CD14-positive monocyte (primary cell): ENCODE measurements at regions not wholly inside any gene's neighbourhood (a gene's known extent, or its start where the extent isn't known, plus 50 kb on each side); places are given as distances from the start of the nearest gene placed in this dataset.

ENCODE experiments used
- DNase-seq, 3 donors: peaks; one replicate each; pipeline ENCODE4 v3.0.0-alpha.2; 2011 to 2022
- H2AFZ ChIP-seq: 2 replicates; pipeline ENCODE4 v1.6.0; 2012; ENCODE audit warnings: mild to moderate bottlenecking, low read depth, low read length, inconsistent platforms; ENCODE audit not compliant: insufficient read depth, poor library complexity, severe bottlenecking
- H3K27ac ChIP-seq, 2 donors: 1 replicate in 1 of 2; 2 replicates in 1 of 2; pipeline ENCODE4 v1.5.1; 2012 to 2013; ENCODE audit warnings: low read length in 2 of 2, control low read depth in 1 of 2, inconsistent platforms in 1 of 2, low read depth in 1 of 2, mild to moderate bottlenecking in 1 of 2
- H3K27me3 ChIP-seq, 2 donors: one replicate each; pipeline versions ENCODE4 v1.6.0 to v1.6.1; 2011 to 2013; ENCODE audit warnings: low read length in 2 of 2; ENCODE audit not compliant: control insufficient read depth in 2 of 2, insufficient read depth in 2 of 2
- H3K36me3 ChIP-seq, 2 donors: replicated peaks in 1 of 2; 1 replicate in 1 of 2; 2 replicates in 1 of 2; pipeline versions ENCODE4 v1.5.1 to v1.6.1; 2012 to 2013; ENCODE audit warnings: low read length in 2 of 2, control low read depth in 1 of 2, inconsistent platforms in 1 of 2, mild to moderate bottlenecking in 1 of 2; ENCODE audit not compliant: insufficient read depth in 2 of 2, control insufficient read depth in 1 of 2
- H3K4me1 ChIP-seq, 2 donors: 1 replicate in 1 of 2; 2 replicates in 1 of 2; pipeline versions ENCODE4 v1.5.1 to v1.6.1; 2012 to 2013; ENCODE audit warnings: low read length in 2 of 2, control low read depth in 1 of 2, inconsistent platforms in 1 of 2, mild to moderate bottlenecking in 1 of 2, moderate library complexity in 1 of 2; ENCODE audit not compliant: insufficient read depth in 2 of 2, control insufficient read depth in 1 of 2
- H3K4me2 ChIP-seq: replicated peaks from 2 replicates; pipeline ENCODE3; 2012; ENCODE audit warnings: low read length, moderate library complexity, mild to moderate bottlenecking; ENCODE audit not compliant: poor library complexity, severe bottlenecking; ENCODE audit errors: extremely low read depth
- H3K4me3 ChIP-seq, 3 experiments: fragments of 200-600 bp in 1 of 3; sonication (generic) in 1 of 3; replicated peaks in 1 of 3; 1 replicate in 2 of 3; 2 replicates in 1 of 3; pipeline ENCODE4 v1.5.1; 2011 to 2013; ENCODE audit warnings: low read length in 3 of 3, mild to moderate bottlenecking in 3 of 3, control low read depth in 2 of 3, low read depth in 2 of 3, inconsistent platforms in 1 of 3, moderate library complexity in 1 of 3
- H3K79me2 ChIP-seq: 2 replicates; pipeline ENCODE4 v1.6.0; 2012; ENCODE audit warnings: mild to moderate bottlenecking, control low read depth, inconsistent platforms, low read length, moderate library complexity; ENCODE audit not compliant: insufficient read depth
- H3K9ac ChIP-seq: 2 replicates; pipeline ENCODE4 v1.6.0; 2017; ENCODE audit warnings: low read length, mild to moderate bottlenecking; ENCODE audit not compliant: insufficient read depth, poor library complexity, severe bottlenecking
- H3K9me3 ChIP-seq, 2 donors: replicated peaks in 1 of 2; 1 replicate in 1 of 2; 2 replicates in 1 of 2; pipeline versions ENCODE4 v1.5.1 to v1.6.1; 2012 to 2013; ENCODE audit warnings: low read length in 2 of 2, control low read depth in 1 of 2; ENCODE audit not compliant: control insufficient read depth in 1 of 2, insufficient read depth in 1 of 2
- H4K20me1 ChIP-seq: 2 replicates; pipeline ENCODE4 v1.6.0; 2012; ENCODE audit warnings: mild to moderate bottlenecking, low read length, control low read depth, moderate library complexity; ENCODE audit not compliant: insufficient read depth
- H3K27ac Mint-ChIP-seq, 7 donors: one replicate each; pipeline ENCODE4 v1.8.0; 2020; ENCODE audit warnings: mild to moderate bottlenecking in 7 of 7, mixed read lengths in 7 of 7, moderate library complexity in 6 of 7, inconsistent platforms in 2 of 7
- H3K27me3 Mint-ChIP-seq, 3 donors: one replicate each; pipeline ENCODE4 v1.8.0; 2021 to 2022; ENCODE audit warnings: low read depth in 3 of 3, mild to moderate bottlenecking in 3 of 3, mixed read lengths in 3 of 3, moderate library complexity in 3 of 3, inconsistent platforms in 1 of 3
- H3K36me3 Mint-ChIP-seq, 2 donors: one replicate each; pipeline ENCODE4 v1.8.0; 2020; ENCODE audit warnings: mixed read lengths in 2 of 2, inconsistent platforms in 1 of 2, mild to moderate bottlenecking in 1 of 2
- H3K4me1 Mint-ChIP-seq: one replicate; pipeline ENCODE4 v1.8.0; 2020; ENCODE audit warnings: mild to moderate bottlenecking, mixed read lengths
- H3K4me3 Mint-ChIP-seq, 2 donors: one replicate each; pipeline ENCODE4 v1.8.0; 2020; ENCODE audit warnings: mild to moderate bottlenecking in 2 of 2, mixed read lengths in 2 of 2, moderate library complexity in 1 of 2
- H3K9me3 Mint-ChIP-seq, 7 donors: one replicate each; pipeline ENCODE4 v1.8.0; 2020 to 2022; ENCODE audit warnings: mixed read lengths in 7 of 7, mild to moderate bottlenecking in 6 of 7, moderate library complexity in 6 of 7, inconsistent platforms in 2 of 7
- WGBS: methylation state at CpG from one replicate; pipeline ENCODE4 v1.1.5; 2013; ENCODE audit warnings: missing lambda C conversion rate; ENCODE audit not compliant: insufficient coverage; 5-methylcytosine and 5-hydroxymethylcytosine counted together
- intact Hi-C, 2 donors: fragments of 100-400 bp; cut with micrococcal nuclease; formaldehyde crosslinking; loops; one replicate each; pipeline versions ENCODE4 v1.15.0 to v1.15.1; 2023
- TF ChIP-seq, protein P1 (sequence below): fragments of 200-600 bp; IDR thresholded peaks from one replicate; pipeline ENCODE4 v1.8.0; 2022; ENCODE audit warnings: antibody characterized with exemption, mild to moderate bottlenecking

DNA sequence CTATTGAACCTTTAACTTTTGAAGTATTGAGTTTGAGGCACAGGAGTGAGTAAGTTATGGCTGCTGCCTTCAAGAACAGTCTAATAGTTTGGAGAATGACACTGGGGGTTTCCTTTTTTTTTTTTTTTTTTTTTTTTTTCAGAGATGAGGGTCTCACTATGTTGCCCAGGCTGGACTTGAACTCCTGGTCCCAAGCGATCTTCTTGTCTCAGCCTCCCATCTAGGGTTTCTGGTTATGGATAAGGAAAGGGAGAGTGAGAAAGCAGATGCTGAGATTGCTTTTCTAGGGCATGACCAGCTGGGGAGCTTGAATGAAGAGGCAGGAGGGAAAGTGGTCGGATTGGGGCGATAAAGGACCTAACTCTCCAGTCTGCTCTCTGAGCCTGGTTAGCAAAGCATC, 59.9 kb upstream of the BTRC start:
- Histone ChIP-seq H2AFZ (no peak overlapping the region), H3K27ac (no peak overlapping the region), H3K79me2 (no peaks in the 10 kb centered on the region), H3K36me3 (no peaks in the 10 kb centered on the region), H3K4me3 (no peak overlapping the region), H3K27me3 (peaks cover 63 to 81% of the 10 kb centered on the region in 2 donors), H3K4me2 (no peak overlapping the region), H3K9ac (no peak overlapping the region), H4K20me1 (no peaks in the 10 kb centered on the region), H3K9me3 (peaks cover 0 to 21% of the 10 kb centered on the region in 2 donors), H3K4me1 (peaks cover 3 to 16% of the 10 kb centered on the region in 2 donors)
- Mint-ChIP-seq H3K27ac (no peak overlapping the region), H3K27me3 (peaks cover 74 to 93% (median 87%) of the 10 kb centered on the region in 3 donors), H3K36me3 (no peaks in the 10 kb centered on the region), H3K4me3 (peak overlapping the region in 1 of 2 donors; percentile 66), H3K9me3 (peaks cover 0 to 8% (median 3%) of the 10 kb centered on the region in 7 donors), H3K4me1 (peaks cover 9% of the 10 kb centered on the region)
- intact Hi-C loops: no loop called here
- 98% methylated on average over 3 of the region's 3 CpGs for WGBS
- no peak for DNase-seq
- TF ChIP-seq, protein P1, sequence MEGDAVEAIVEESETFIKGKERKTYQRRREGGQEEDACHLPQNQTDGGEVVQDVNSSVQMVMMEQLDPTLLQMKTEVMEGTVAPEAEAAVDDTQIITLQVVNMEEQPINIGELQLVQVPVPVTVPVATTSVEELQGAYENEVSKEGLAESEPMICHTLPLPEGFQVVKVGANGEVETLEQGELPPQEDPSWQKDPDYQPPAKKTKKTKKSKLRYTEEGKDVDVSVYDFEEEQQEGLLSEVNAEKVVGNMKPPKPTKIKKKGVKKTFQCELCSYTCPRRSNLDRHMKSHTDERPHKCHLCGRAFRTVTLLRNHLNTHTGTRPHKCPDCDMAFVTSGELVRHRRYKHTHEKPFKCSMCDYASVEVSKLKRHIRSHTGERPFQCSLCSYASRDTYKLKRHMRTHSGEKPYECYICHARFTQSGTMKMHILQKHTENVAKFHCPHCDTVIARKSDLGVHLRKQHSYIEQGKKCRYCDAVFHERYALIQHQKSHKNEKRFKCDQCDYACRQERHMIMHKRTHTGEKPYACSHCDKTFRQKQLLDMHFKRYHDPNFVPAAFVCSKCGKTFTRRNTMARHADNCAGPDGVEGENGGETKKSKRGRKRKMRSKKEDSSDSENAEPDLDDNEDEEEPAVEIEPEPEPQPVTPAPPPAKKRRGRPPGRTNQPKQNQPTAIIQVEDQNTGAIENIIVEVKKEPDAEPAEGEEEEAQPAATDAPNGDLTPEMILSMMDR: no peak

DNA sequence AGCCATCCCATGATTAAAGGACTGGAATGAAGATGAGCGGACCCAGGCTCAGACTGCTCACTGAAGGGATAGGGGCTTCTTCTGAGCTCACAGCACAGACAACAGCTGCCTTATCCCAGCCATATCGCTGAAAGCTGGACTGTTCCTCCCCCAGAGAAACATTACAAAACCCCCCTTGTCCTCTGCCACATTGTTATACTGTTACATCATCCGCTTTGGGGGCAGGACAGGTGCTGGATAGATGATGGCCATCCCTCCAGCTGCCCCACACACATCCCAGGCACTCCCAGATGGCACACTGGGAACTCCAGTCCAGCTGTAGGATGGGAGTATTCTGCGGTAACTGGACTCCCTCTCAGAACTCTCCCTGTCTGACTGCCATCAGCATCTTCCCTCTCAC, 58.7 kb upstream of the BTRC start:
- Histone ChIP-seq H3K4me1 (peaks cover 3 to 16% of the 10 kb centered on the region in 2 donors), H3K27me3 (peaks cover 56 to 69% of the 10 kb centered on the region in 2 donors), H3K9me3 (peaks cover 0 to 21% of the 10 kb centered on the region in 2 donors), H3K4me2 (no peak overlapping the region), H3K4me3 (no peak overlapping the region), H3K36me3 (no peaks in the 10 kb centered on the region), H2AFZ (no peak overlapping the region), H3K27ac (no peak overlapping the region), H4K20me1 (no peaks in the 10 kb centered on the region), H3K9ac (no peak overlapping the region), H3K79me2 (no peaks in the 10 kb centered on the region)
- no peak overlapping the region for H3K27ac Mint-ChIP-seq
- TF ChIP-seq, protein P1: no peak
- peaks cover 0 to 8% (median 0%) of the 10 kb centered on the region in 7 donors for H3K9me3 Mint-ChIP-seq
- H3K36me3 Mint-ChIP-seq: no peaks in the 10 kb centered on the region
- H3K27me3 Mint-ChIP-seq: peaks cover 64 to 86% (median 76%) of the 10 kb centered on the region in 3 donors
- H3K4me1 Mint-ChIP-seq: peaks cover 9% of the 10 kb centered on the region
- 90% methylated on average over 3 of the region's 4 CpGs for WGBS
- no peak for DNase-seq
- no peak overlapping the region for H3K4me3 Mint-ChIP-seq
- intact Hi-C loops: no loop called here
